Breast epithelium (tissue), 3 donors: ENCODE measurements at regions not wholly inside any gene's neighbourhood (a gene's known extent, or its start where the extent isn't known, plus 50 kb on each side); places are given as distances from the start of the nearest gene placed in this dataset.

Experiments used
- POLR2A ChIP-seq: fragments of 450-650 bp; IDR thresholded peaks from one replicate; pipeline ENCODE4 v1.6.1; 2016; ENCODE audit warnings: antibody characterized with exemption, mild to moderate bottlenecking, moderate library complexity
- TF ChIP-seq, protein P1 (sequence below), 3 donors: fragments of 450-650 bp; IDR thresholded peaks; one replicate each; pipeline ENCODE4 v1.5.1; 2016 to 2017; ENCODE audit warnings: antibody characterized with exemption in 3 of 3, mild to moderate bottlenecking in 3 of 3, moderate library complexity in 3 of 3

DNA sequence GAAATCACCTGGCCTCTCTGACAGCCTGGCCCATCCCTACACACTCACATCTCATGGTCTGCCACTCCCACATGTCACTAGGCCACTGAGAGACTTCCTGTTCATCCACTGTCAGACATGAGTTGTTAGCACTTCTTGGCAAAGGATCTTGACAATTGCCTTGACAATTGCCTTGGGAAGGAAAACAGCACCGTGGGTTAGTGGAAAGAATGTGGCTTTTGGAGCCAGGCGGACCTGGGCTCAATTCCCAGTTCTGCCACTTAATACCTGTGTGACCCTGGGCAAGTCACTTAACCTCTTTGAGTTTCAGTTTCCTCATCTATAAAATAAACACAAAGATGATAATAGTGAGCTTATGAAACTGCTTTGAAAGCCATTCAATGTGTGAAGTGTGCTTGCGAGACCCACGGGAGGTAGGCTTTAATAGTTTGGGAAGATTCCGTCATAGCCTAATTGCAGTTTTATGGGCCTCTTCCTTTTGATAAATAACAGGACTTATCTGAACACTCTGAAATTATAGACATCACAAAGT is 250.4 kb downstream of the C12orf75 start:
- TF ChIP-seq, protein P1, sequence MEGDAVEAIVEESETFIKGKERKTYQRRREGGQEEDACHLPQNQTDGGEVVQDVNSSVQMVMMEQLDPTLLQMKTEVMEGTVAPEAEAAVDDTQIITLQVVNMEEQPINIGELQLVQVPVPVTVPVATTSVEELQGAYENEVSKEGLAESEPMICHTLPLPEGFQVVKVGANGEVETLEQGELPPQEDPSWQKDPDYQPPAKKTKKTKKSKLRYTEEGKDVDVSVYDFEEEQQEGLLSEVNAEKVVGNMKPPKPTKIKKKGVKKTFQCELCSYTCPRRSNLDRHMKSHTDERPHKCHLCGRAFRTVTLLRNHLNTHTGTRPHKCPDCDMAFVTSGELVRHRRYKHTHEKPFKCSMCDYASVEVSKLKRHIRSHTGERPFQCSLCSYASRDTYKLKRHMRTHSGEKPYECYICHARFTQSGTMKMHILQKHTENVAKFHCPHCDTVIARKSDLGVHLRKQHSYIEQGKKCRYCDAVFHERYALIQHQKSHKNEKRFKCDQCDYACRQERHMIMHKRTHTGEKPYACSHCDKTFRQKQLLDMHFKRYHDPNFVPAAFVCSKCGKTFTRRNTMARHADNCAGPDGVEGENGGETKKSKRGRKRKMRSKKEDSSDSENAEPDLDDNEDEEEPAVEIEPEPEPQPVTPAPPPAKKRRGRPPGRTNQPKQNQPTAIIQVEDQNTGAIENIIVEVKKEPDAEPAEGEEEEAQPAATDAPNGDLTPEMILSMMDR (IDR thresholded peaks at IDR 0.05): no peak
- no peak for TF ChIP-seq POLR2A
